ENCODE measurements at regions not wholly inside any gene's neighbourhood (a gene's known extent, or its start where the extent isn't known, plus 50 kb on each side); places are given as distances from the start of the nearest gene placed in this dataset.

DNA sequence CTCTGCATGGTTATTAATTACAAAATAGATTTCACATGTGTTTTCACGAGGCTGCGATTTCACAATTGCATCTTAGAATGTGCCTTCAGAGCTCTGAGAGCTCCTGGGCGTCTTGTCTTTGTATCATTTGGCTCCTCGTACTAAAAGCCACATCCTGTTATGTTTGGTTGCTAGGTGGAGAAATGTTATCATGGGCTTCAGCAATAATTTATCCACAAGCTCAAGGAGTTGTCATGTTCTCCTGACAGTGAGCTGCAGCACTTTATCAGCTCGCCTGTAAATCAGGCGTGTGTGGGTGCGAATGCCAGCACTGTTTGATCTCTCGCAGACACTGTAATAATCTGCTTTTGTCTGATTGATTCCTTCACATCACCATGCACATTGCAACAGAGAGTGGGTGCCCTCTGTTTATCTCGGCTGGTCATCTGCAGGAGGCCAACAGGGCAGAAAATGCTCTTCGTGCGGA, 218.6 kb upstream of the ZFP64 start:
- TF ChIP-seq, protein P1, sequence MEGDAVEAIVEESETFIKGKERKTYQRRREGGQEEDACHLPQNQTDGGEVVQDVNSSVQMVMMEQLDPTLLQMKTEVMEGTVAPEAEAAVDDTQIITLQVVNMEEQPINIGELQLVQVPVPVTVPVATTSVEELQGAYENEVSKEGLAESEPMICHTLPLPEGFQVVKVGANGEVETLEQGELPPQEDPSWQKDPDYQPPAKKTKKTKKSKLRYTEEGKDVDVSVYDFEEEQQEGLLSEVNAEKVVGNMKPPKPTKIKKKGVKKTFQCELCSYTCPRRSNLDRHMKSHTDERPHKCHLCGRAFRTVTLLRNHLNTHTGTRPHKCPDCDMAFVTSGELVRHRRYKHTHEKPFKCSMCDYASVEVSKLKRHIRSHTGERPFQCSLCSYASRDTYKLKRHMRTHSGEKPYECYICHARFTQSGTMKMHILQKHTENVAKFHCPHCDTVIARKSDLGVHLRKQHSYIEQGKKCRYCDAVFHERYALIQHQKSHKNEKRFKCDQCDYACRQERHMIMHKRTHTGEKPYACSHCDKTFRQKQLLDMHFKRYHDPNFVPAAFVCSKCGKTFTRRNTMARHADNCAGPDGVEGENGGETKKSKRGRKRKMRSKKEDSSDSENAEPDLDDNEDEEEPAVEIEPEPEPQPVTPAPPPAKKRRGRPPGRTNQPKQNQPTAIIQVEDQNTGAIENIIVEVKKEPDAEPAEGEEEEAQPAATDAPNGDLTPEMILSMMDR (IDR thresholded peaks at IDR 0.05) = no peak
- TF ChIP-seq POLR2AphosphoS5 (IDR thresholded peaks at IDR 0.05) = no peak
